Activated naive CD4-positive, alpha-beta T cell treated with Interleukin-2 at 50 U/mL for 16 hours (primary cell): ENCODE measurements at regions not wholly inside any gene's neighbourhood (a gene's known extent, or its start where the extent isn't known, plus 50 kb on each side); places are given as distances from the start of the nearest gene placed in this dataset.

Experiments
- DNase-seq: peaks from one replicate; pipeline ENCODE4 v3.0.0-alpha.2; 2020

GRCh38 chr9:74281674-74282073 lies 215.5 kb upstream of the RORB start:
- DNase-seq = no peak

DNA sequence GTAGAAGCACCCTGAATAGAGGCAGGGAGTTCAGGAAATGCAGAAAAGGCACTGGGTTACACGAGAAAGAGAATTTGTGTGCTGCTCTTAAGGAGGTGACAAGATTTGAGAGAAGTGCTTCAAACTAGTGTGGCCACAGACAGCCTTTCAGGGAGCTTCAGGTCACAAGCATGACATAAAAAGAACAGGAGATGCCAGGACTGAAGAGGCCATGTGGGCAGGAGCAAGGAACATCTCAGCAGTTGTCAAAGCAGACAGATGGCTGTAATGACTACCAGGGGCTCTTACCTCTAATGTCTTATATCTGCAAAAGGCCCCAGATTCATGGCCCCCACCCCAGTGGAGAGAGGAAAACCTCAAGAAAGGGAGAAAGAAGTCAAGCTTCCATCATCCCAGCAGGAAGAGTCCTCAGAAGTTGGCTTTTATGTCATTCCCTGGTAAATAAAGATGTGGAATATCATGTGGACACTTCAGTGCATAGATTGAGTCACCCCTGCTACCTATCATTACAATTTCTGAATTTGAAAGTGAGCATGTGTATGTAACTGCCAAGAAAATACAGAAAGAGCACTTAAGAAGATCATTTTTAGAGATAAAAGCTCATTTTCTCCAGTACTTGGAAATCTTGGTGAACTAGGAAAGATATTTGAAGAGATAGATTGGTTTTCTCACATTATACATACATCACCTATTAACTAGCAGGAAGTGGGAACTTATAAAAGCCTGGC lies 214.4 kb upstream of the RORB start:
- DNase-seq = no peak

- no peak for DNase-seq
These were observed 212.3 kb upstream of the RORB start for GRCh38 chr9:74284581-74285450.

- DNase-seq = no peak
These were observed 203.7 kb upstream of the RORB start for GRCh38 chr9:74293479-74293878.

DNA sequence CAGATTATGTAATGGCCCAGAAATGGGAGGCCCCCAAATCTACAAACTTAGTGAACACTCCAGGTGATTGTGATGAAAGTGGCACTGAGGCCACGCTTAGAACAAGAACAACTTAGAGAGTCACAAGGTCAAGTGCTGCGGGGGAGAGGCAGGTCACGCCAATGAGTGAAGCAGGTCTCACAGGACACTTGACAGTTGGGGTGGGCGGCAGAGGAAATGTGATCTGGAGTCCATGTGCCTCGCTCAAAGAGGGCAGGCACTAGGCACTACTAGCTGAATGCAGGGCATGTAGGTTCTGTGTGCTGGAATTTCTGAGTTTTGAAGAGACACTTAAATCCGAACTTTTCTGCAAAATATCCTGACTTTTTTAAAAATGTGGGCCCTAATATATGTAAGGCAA lies 193.2 kb upstream of the RORB start:
- DNase-seq = no peak

DNA sequence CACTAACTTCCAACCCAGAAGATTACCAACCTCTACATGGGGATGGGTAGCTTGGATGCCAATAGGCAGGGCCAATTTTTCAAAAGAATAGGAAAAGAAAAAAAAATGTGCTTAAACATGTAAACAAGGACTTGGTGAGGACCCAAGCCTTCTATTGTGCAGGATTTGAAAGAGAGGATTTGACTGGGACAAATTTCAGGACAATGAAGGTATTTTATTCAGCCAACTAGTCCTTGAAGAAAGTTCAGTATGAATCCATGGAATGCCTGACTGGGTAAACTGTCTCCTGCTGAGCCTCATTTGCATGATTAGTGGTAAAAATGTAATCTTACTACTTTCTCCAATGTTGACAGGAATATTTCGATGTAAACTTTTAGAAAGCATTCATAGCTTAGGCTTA lies 192.5 kb upstream of the RORB start:
- no peak for DNase-seq

- no peak for DNase-seq
These were observed 187.5 kb upstream of the RORB start for GRCh38 chr9:74309654-74310053.

DNA sequence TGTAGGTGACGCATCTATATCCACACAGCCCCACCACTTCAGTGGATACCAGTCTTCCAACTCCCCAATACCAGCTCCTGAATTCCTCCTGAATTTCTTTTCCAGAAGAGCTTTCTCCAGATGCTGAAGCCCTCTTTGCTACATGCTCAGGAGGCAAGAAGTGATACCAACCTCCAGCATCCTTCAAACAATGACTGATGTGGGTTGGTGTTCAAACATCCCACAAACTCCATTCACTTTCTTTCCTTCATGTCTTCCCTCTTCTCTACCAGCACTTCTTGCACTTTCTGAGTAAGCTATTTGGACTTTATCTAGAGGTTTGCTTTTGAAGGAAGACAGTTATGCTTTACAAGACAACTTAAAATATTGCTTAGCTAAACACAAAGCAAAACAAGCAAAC lies 179.9 kb upstream of the RORB start:
- no peak for DNase-seq

DNA sequence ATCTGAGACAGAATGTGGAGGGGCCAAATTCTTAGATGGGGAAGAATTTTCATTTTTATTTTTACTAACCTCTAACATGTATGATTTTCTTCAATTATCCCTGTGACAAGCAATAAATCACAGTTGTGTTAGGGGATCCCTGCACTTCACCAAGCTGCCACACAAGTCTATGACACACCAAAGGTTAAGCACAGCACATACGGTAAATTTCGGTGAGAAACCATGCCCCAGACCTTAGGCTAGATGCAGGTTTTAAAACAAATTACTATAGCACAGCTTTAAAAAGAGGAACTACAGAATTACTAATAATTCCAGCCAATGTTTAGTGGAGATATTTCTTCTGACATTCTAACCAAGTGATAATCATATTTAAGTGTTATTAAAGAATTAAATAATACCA lies 175.7 kb upstream of the RORB start:
- no peak for DNase-seq

GRCh38 chr9:74322661-74323314 lies 174.3 kb upstream of the RORB start:
- DNase-seq = no peak

DNA sequence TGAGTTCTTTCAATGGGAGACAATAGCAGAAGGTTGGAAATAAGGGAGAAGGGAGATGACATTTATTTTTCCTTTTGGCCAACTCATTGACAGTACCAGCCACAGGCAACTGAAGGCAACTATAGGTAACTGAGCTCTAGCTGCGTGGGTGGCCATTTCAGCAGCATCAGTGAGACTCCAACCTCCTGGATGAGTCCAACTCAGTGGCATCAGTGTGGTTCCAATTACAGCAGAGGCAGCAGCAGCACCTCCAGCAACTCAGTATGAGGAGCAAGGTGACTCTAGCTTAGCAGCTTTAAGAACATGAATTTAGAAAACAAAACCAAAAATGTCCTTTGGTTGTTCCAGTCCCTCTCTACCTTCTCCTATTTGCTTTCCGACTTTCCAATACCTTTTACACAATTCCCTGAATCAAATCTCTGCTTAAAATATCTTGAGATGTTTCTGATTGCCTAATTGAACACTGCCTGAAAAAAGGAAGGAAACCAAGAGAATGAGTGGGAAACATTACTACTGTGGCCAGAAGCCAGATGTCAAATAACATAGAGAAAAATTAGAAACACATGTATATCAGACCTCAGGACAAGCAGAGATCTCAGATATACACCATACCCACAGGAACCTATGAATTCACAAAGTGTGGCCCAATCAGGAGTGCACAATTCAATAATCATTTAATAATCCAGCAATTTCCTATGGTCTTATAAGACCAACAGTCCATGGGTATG lies 166.5 kb upstream of the RORB start:
- DNase-seq = no peak

DNA sequence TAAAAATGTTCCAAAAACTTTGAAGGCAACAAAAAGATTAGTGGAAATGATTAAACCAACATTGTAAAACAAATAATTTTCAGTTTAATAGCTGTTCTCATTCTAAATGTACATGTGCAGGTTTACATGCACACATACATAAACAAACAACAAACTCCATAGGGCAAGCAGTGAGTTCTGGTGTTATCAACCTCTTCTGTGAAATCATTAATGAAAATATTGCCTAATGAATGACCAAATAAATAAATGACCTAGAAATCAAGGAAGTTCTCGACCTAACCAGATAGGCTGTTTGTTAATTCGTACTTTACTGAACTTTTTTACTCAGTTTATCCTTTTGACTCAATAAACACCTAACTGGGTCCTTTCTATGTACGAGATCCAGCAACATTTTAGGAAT lies 165.5 kb upstream of the RORB start:
- DNase-seq = no peak

- no peak for DNase-seq
These were observed 163.6 kb upstream of the RORB start for GRCh38 chr9:74333384-74334032.

DNA sequence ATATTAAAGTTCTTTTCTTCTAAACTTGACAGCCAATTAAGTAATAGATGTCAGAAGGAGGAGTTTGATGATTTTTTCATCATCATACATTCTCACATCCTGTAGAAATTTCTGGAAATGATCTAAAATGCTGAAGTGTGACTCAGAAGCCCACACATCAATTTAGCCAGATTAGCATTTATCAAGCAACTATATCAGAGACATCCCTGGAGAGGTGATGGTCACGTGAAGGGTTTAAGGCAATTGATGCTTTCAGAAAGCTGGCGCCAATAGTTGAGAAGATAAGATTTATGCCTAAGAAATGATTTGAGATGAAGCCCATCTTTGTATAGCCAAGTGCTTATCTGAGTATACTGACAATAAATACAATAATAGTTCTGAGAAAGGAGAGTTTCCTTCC lies 162.9 kb upstream of the RORB start:
- DNase-seq = no peak

DNA sequence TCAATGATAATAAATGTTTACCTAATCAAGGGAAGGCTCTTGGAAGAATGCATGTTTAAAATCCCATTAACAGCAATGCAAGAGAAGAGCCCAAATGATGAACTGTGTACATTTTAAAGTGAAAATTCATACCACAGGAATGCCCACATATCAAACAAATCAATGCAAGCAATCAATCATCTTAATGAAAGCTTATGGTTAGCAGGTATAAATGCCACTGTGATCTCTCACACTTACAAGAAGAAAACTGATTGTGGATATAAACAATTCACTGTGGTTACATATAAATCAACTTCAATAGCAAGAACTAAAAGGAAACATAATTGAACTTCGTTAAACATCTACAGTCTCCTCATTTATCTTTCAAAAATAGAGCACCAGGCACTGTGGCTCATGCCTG lies 161.0 kb upstream of the RORB start:
- DNase-seq = no peak

GRCh38 chr9:74348777-74349176 lies 148.4 kb upstream of the RORB start:
- no peak for DNase-seq

- DNase-seq = no peak
These were observed 142.0 kb upstream of the RORB start for GRCh38 chr9:74355107-74355506.

- DNase-seq = no peak
These were observed 139.6 kb upstream of the RORB start for GRCh38 chr9:74357577-74357976.

DNA sequence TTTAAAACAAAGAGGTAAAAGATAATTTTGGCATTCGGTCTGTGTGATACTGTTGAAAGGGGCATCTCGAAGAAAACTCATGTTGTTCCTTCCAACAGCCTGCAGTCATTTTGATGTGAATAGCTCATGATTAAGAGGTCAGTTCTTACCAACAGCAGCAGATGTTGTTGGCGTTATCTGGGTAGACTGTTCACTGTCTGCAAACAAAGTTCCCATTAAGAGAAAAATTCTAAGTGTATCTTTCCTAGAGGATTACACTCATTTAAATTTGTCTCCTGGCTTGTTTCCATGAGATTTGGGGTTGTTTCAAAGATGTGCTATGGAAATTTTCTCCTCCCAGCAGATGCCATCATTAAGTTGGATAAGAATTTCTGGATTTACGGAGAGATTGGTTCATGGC lies 138.2 kb upstream of the RORB start:
- no peak for DNase-seq

GRCh38 chr9:74361508-74361907 lies 135.6 kb upstream of the RORB start:
- no peak for DNase-seq

GRCh38 chr9:74362423-74362822 lies 134.7 kb upstream of the RORB start:
- no peak for DNase-seq

DNA sequence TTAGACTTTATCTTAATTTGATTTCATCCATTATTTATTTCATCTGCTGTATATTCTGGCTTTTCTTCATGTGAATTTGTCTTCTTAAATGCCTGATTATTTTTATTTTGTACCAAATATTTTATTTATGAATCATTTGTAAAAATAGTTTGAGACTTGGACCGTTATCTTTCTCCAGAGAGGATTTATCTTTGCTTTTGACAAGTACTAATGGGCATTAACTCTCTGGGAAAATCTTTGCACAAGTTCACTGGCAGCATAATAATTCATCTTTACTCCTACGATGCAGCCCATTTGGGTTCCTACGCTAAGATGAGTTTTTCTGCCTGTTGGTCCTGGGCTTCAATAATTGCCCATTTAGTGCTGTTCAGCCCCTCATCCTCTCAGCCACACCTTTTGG lies 131.0 kb upstream of the RORB start:
- no peak for DNase-seq

DNA sequence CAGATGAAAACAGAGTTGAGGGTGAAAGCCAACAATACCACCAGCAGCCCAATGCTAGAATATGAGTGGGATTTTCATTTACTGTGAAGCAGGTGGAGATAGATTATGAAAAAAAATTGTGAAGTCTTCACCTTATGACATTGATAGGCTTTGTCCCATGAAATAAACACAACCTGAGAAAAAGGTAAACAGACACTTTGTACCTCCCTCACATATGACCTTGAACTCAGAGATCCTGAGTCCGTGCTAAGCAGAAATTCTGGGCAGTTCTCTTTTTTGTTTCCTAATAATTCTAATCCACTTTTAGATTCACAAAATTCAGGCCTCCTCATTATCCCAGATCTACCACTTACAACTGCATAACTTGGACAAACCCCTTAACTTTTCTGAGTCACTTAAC lies 127.3 kb upstream of the RORB start:
- no peak for DNase-seq
